RWPE2 (cell line): ENCODE measurements at regions not wholly inside any gene's neighbourhood (a gene's known extent, or its start where the extent isn't known, plus 50 kb on each side); places are given as distances from the start of the nearest gene placed in this dataset.

ENCODE experiments used
- ATAC-seq: fragments of 200-7000 bp; cut with Tn5 transposase; 3 replicates; pipeline ENCODE4 v1.9.1; 2021; ENCODE audit warnings: low read depth
- DNase-seq: peaks from one replicate; pipeline ENCODE4 v3.0.0-alpha.2; 2020; ENCODE audit warnings: low spot score
- H3K27ac ChIP-seq: fragments of 450-650 bp; 2 replicates; pipeline ENCODE4 v1.5.1; 2017; ENCODE audit warnings: mild to moderate bottlenecking; ENCODE audit not compliant: poor library complexity, severe bottlenecking
- H3K27me3 ChIP-seq: fragments of 250-450 bp; sonication (Bioruptor Pico); 2 replicates; pipeline ENCODE4 v1.5.1; 2021; ENCODE audit warnings: mild to moderate bottlenecking, moderate library complexity; ENCODE audit not compliant: insufficient read depth, poor library complexity, severe bottlenecking
- H3K36me3 ChIP-seq: fragments of 250-450 bp; sonication (Bioruptor Pico); 2 replicates; pipeline ENCODE4 v1.5.1; 2020; ENCODE audit warnings: low read depth, mild to moderate bottlenecking, moderate library complexity
- H3K4me1 ChIP-seq: fragments of 250-450 bp; sonication (Bioruptor Pico); 2 replicates; pipeline ENCODE4 v1.5.1; 2021; ENCODE audit warnings: mild to moderate bottlenecking, moderate library complexity; ENCODE audit not compliant: insufficient read depth, poor library complexity, severe bottlenecking
- H3K4me3 ChIP-seq: fragments of 250-450 bp; sonication (Bioruptor Pico); 2 replicates; pipeline ENCODE4 v1.5.1; 2021; ENCODE audit warnings: mild to moderate bottlenecking, moderate library complexity; ENCODE audit not compliant: severe bottlenecking
- H3K9me3 ChIP-seq: fragments of 250-450 bp; sonication (Bioruptor Pico); 2 replicates; pipeline ENCODE4 v1.5.1; 2021; ENCODE audit warnings: mild to moderate bottlenecking, moderate library complexity; ENCODE audit not compliant: severe bottlenecking
- CTCF ChIP-seq: fragments of 450-650 bp; IDR thresholded peaks from one replicate; pipeline ENCODE4 v1.5.1; 2017; ENCODE audit warnings: mild to moderate bottlenecking, moderate library complexity; ENCODE audit not compliant: poor library complexity, severe bottlenecking

DNA sequence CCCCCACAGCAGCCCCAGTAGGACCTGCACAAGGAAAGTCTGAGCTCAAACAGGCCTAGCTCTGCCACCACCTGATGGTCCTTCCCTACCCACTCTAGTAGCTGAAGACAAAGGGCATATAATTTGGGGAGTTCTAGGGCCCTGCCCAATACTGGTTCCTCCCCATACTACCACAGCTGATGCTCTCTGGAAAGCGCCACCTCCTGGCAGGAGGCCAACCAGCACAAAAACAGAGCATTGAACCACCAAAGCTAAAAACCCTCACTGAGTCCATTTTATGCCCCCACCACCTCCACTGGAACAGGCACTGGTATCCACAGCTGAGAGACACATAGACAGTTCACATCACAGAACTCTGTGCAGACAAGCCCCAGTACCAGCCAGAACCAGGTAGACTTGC is 1276.8 kb downstream of the OLFM4 start:
- Histone ChIP-seq H3K27ac (no peak overlapping the region), H3K4me3 (no peak overlapping the region), H3K9me3 (no peaks in the 10 kb centered on the region), H3K36me3 (no peaks in the 10 kb centered on the region), H3K4me1 (no peaks in the 10 kb centered on the region), H3K27me3 (no peaks in the 10 kb centered on the region)
- ATAC-seq = no peak
- no peak for TF ChIP-seq CTCF
- no peak for DNase-seq

DNA sequence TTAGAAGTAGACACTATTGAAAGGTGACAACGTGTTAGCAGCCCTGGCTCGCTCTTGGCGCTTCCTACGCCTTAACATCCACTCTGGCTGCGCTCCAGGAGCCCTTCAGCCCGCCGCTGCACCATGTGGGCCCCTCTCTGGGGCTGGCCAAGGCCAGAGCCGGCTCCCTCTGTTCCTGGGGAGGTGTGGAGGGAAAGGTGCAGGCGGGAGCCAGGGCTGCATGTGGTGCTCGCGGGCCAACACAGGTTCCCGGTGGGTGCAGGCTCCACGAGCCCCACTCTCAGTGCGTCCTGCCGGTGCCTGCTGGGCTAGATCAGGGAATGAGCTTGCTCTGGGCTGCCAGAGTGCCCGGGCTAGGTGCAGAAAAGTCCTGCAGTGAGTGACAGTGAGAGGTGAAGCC is 1284.3 kb downstream of the OLFM4 start:
- Histone ChIP-seq H3K36me3 (no peaks in the 10 kb centered on the region), H3K4me1 (no peaks in the 10 kb centered on the region), H3K4me3 (no peak overlapping the region), H3K9me3 (no peaks in the 10 kb centered on the region), H3K27ac (no peak overlapping the region), H3K27me3 (no peaks in the 10 kb centered on the region)
- ATAC-seq (no peak), DNase-seq (no peak)
- TF ChIP-seq CTCF = no peak

DNA sequence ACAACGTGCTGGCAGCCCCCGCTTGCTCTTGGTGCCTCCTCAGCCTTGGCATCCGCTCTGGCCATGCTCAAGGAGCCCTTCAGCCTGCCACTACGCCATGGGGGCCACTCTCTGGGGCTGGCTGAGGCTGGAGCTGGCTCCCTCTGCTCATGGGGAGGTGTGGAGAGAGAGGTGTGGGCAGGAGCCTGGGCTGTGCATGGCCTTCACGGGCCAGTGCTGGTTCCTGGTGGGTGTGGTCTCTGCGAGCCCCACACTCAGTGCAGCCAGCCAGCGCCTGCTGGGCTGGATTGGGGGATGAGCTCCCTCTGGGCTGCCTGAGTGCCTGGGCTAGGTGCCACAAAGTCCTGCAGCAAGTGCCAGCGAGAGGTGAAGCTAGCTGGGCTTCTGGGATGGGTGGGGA is 1289.1 kb downstream of the OLFM4 start:
- ATAC-seq (no peak), DNase-seq (no peak)
- no peak overlapping the region for H3K27ac ChIP-seq
- H3K4me3 ChIP-seq = no peak overlapping the region
- H3K27me3 ChIP-seq = no peaks in the 10 kb centered on the region
- no peaks in the 10 kb centered on the region for H3K9me3 ChIP-seq
- H3K36me3 ChIP-seq = no peaks in the 10 kb centered on the region
- H3K4me1 ChIP-seq = no peaks in the 10 kb centered on the region
- TF ChIP-seq CTCF = no peak

DNA sequence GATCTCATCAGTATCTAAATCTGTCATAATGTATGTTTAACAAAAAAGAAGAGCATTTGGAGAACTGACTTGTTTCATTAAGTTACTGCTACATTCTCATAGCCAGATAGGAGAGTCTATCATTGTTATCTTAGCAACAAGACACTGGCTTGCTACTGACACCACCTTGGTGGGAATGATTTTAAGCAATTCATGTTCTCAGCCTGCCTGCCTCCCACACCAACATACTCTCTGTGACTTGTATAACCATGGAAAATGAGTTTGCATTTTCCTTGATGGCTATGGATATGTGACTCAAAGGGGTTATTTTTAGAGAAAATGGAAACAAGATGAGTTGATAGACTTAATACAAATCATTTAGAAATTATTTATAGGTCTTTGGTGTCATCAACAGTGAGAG is 1308.9 kb downstream of the OLFM4 start:
- Histone ChIP-seq H3K4me1 (no peaks in the 10 kb centered on the region), H3K4me3 (no peak overlapping the region), H3K36me3 (no peaks in the 10 kb centered on the region), H3K27me3 (no peaks in the 10 kb centered on the region), H3K27ac (no peak overlapping the region), H3K9me3 (no peaks in the 10 kb centered on the region)
- DNase-seq (no peak), ATAC-seq (no peak)
- TF ChIP-seq CTCF = no peak

GRCh38 chr13:54347531-54347930 is 1318.9 kb downstream of the OLFM4 start:
- TF ChIP-seq CTCF = no peak

More at GRCh38 chr13:54347531-54347930, 1318.9 kb downstream of the OLFM4 start:
- DNase-seq (no peak), ATAC-seq (no peak)
- no peaks in the 10 kb centered on the region for H3K4me1 ChIP-seq
- no peak overlapping the region for H3K4me3 ChIP-seq
- no peaks in the 10 kb centered on the region for H3K36me3 ChIP-seq
- H3K9me3 ChIP-seq = no peaks in the 10 kb centered on the region
- H3K27me3 ChIP-seq = no peaks in the 10 kb centered on the region
- H3K27ac ChIP-seq = no peak overlapping the region
